ENCODE measurements at regions not wholly inside any gene's neighbourhood (a gene's known extent, or its start where the extent isn't known, plus 50 kb on each side); places are given as distances from the start of the nearest gene placed in this dataset.

DNA sequence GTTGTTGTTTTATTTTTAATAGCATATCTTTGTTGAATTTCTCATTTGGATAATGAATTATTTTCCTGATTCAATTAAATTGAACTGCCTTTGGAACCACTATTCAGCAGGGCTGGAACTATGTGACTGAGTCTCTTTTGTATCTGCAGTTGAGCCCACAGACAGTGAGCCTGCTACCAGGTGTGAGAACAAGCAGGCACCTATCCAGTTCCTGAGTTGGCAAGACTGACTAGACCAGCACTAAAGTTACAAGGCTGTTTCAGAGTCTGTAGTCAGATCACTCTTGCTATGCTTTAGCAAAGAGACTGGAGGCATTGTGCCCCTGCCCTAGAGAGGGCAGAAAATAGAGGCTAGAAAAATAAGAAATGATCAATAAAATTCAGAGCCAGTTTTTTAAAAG is 237.3 kb upstream of the GRID2 start:
- peaks cover 0 to 17% (median 3%) of the 10 kb centered on the region in 12 donors for H3K9me3 ChIP-seq
- intact Hi-C loops (cut with DNase I) = loop anchor here in 1 of 10 donors (5.0 kb wide), 1 partner anchor 169 kb away; no protein-coding TSS in a partner anchor
- H3K27me3 ChIP-seq = no peaks in the 10 kb centered on the region
- ATAC-seq (no peak), DNase-seq (no peak)
- H3K4me3 ChIP-seq = no peak overlapping the region
- no peak for TF ChIP-seq POLR2A (IDR thresholded peaks at IDR 0.05)
- TF ChIP-seq, protein P1, sequence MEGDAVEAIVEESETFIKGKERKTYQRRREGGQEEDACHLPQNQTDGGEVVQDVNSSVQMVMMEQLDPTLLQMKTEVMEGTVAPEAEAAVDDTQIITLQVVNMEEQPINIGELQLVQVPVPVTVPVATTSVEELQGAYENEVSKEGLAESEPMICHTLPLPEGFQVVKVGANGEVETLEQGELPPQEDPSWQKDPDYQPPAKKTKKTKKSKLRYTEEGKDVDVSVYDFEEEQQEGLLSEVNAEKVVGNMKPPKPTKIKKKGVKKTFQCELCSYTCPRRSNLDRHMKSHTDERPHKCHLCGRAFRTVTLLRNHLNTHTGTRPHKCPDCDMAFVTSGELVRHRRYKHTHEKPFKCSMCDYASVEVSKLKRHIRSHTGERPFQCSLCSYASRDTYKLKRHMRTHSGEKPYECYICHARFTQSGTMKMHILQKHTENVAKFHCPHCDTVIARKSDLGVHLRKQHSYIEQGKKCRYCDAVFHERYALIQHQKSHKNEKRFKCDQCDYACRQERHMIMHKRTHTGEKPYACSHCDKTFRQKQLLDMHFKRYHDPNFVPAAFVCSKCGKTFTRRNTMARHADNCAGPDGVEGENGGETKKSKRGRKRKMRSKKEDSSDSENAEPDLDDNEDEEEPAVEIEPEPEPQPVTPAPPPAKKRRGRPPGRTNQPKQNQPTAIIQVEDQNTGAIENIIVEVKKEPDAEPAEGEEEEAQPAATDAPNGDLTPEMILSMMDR (IDR thresholded peaks at IDR 0.05) = no peak
- no peak overlapping the region for H3K27ac ChIP-seq
- H3K36me3 ChIP-seq = no peaks in the 10 kb centered on the region
- H3K4me1 ChIP-seq = no peaks in the 10 kb centered on the region

DNA sequence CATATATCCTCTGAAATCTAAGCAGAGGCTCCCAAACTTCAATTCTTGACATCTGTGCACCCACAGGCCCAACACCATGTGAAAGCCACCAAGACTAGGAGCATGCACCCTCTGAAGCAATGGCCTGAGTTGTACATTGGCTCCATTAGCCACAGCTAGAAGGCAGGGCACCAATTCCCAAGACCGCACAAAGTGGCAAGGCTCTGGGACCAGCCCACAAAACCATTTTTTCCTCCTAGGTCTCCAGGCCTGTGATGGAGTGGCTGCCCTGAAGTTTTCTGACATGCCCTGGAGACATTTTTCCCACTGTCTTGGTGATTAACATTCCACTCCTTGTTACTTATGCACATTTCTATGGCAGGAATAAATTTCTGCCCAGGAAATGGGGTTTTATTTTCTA is 232.2 kb upstream of the GRID2 start:
- no peak for ATAC-seq
- Histone ChIP-seq H3K9me3 (peaks cover 0 to 20% (median 9%) of the 10 kb centered on the region in 12 donors), H3K36me3 (no peaks in the 10 kb centered on the region), H3K27me3 (no peaks in the 10 kb centered on the region), H3K4me1 (no peaks in the 10 kb centered on the region), H3K27ac (no peak overlapping the region), H3K4me3 (no peak overlapping the region)
- WGBS, 4 donors = 96 to 100% (median 99%) methylated on average over 1 of the region's 1 CpG
- intact Hi-C loops (cut with DNase I) = no loop called here
- no peak for TF ChIP-seq POLR2A (IDR thresholded peaks at IDR 0.05)
- TF ChIP-seq, protein P1 (IDR thresholded peaks at IDR 0.05) = no peak
- no peak for DNase-seq

DNA sequence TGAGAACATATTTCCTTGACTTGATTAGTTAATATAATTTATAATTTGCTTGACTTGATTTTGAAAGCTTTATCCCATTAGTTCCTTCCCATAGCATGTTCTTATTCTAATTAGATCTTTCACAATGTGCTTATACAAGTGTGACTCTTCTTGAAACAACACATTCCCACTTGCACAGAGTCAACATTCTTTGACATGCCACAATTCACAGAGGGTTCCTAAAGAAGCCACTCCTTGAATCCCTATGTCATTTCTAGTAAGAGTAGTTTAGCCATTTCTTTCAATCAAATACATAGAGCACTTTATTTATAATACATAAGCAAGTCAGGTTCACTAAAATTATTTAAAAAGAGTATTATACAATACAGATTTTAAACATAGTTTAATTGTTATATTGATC is 228.9 kb upstream of the GRID2 start:
- DNase-seq (no peak), ATAC-seq (no peak)
- Histone ChIP-seq H3K27me3 (no peaks in the 10 kb centered on the region), H3K27ac (no peak overlapping the region), H3K36me3 (no peaks in the 10 kb centered on the region), H3K4me1 (no peaks in the 10 kb centered on the region), H3K9me3 (peaks cover 0 to 20% (median 9%) of the 10 kb centered on the region in 12 donors), H3K4me3 (no peak overlapping the region)
- intact Hi-C loops (cut with DNase I) = no loop called here
- TF ChIP-seq, protein P1 (IDR thresholded peaks at IDR 0.05) = no peak
- no peak for TF ChIP-seq POLR2A (IDR thresholded peaks at IDR 0.05)

DNA sequence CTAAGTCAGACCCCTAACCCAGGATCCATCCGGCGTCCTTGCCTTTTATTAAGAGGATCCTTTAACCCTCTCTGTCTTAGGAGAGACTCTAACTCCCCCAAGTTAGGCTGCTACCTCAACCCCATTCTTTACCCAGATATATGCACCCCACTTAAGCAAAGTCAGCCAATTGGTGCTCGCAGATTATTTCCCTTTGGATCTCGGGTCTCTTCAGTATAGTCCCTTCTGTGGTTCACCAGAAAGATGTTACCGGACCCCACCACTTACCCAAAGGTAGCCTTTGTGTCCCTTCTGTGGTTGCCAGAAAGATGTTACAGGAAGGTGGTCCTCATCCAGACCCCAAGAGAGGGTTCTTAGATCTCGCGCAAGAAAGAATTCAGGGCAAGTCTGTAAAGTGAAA is 212.9 kb upstream of the GRID2 start:
- no peak for DNase-seq
- no peak overlapping the region for H3K27ac ChIP-seq
- 89 to 94% (median 94%) methylated on average over 7 of the region's 7 CpGs for WGBS, 4 donors
- H3K4me1 ChIP-seq = no peaks in the 10 kb centered on the region
- intact Hi-C loops (cut with DNase I) = no loop called here
- TF ChIP-seq, protein P1 (IDR thresholded peaks at IDR 0.05) = no peak
- TF ChIP-seq POLR2A (IDR thresholded peaks at IDR 0.05) = no peak
- no peak for ATAC-seq
- no peak overlapping the region for H3K4me3 ChIP-seq
- H3K9me3 ChIP-seq = no peaks in the 10 kb centered on the region
- no peaks in the 10 kb centered on the region for H3K27me3 ChIP-seq
- no peaks in the 10 kb centered on the region for H3K36me3 ChIP-seq

Measured in heart left ventricle (tissue), 16 donors.